ENCODE measurements at regions not wholly inside any gene's neighbourhood (a gene's known extent, or its start where the extent isn't known, plus 50 kb on each side); places are given as distances from the start of the nearest gene placed in this dataset.

GRCh38 chr1:30196872-30197638, 526.3 kb downstream of the MATN1 start:
- Histone ChIP-seq H3K27ac (no peak overlapping the region), H3K4me1 (no peaks in the 10 kb centered on the region), H3K36me3 (no peaks in the 10 kb centered on the region), H3K27me3 (no peaks in the 10 kb centered on the region), H3K4me3 (no peak overlapping the region), H3K9me3 (no peaks in the 10 kb centered on the region)
- intact Hi-C loops (cut with DNase I), result no loop called here
- TF ChIP-seq CTCF (IDR thresholded peaks at IDR 0.05), result no peak
- no peak for DNase-seq (ENCODE audit: low spot score in 2 of 2)

GRCh38 chr1:30196457-30196856, 526.9 kb downstream of the MATN1 start:
- intact Hi-C loops (cut with DNase I), result no loop called here
- H3K4me1 ChIP-seq, result no peaks in the 10 kb centered on the region
- no peak overlapping the region for H3K27ac ChIP-seq
- H3K36me3 ChIP-seq, result no peaks in the 10 kb centered on the region
- no peak for TF ChIP-seq CTCF (IDR thresholded peaks at IDR 0.05)
- H3K4me3 ChIP-seq, result no peak overlapping the region
- no peaks in the 10 kb centered on the region for H3K27me3 ChIP-seq
- DNase-seq (ENCODE audit: low spot score in 2 of 2), result no peak
- no peaks in the 10 kb centered on the region for H3K9me3 ChIP-seq

- no peak overlapping the region for H3K27ac ChIP-seq
- H3K4me1 ChIP-seq, result no peaks in the 10 kb centered on the region
- TF ChIP-seq CTCF (IDR thresholded peaks at IDR 0.05), result no peak
- H3K27me3 ChIP-seq, result no peaks in the 10 kb centered on the region
- no peaks in the 10 kb centered on the region for H3K36me3 ChIP-seq
- DNase-seq (ENCODE audit: low spot score in 2 of 2), result no peak
- no peak overlapping the region for H3K4me3 ChIP-seq
- intact Hi-C loops (cut with DNase I), result no loop called here
- no peaks in the 10 kb centered on the region for H3K9me3 ChIP-seq
Measured at GRCh38 chr1:30195424-30196134, 527.8 kb downstream of the MATN1 start.

- H3K4me1 ChIP-seq, result no peaks in the 10 kb centered on the region
- TF ChIP-seq CTCF (IDR thresholded peaks at IDR 0.05), result no peak
- no peaks in the 10 kb centered on the region for H3K27me3 ChIP-seq
- no peak overlapping the region for H3K4me3 ChIP-seq
- no peaks in the 10 kb centered on the region for H3K9me3 ChIP-seq
- H3K36me3 ChIP-seq, result no peaks in the 10 kb centered on the region
- no peak overlapping the region for H3K27ac ChIP-seq
- DNase-seq (ENCODE audit: low spot score in 2 of 2), result no peak
- intact Hi-C loops (cut with DNase I), result no loop called here
Measured at GRCh38 chr1:30194741-30195423, 528.5 kb downstream of the MATN1 start.

GRCh38 chr1:30194046-30194619, 529.3 kb downstream of the MATN1 start:
- Histone ChIP-seq H3K36me3 (no peaks in the 10 kb centered on the region), H3K4me1 (no peaks in the 10 kb centered on the region), H3K27me3 (no peaks in the 10 kb centered on the region), H3K9me3 (no peaks in the 10 kb centered on the region), H3K27ac (no peak overlapping the region), H3K4me3 (no peak overlapping the region)
- no peak for TF ChIP-seq CTCF (IDR thresholded peaks at IDR 0.05)
- no peak for DNase-seq (ENCODE audit: low spot score in 2 of 2)
- intact Hi-C loops (cut with DNase I), result no loop called here
